Astrocyte (in vitro differentiated cells and primary cell): ENCODE measurements at regions not wholly inside any gene's neighbourhood (a gene's known extent, or its start where the extent isn't known, plus 50 kb on each side); places are given as distances from the start of the nearest gene placed in this dataset.

Experiments
- DNase-seq: peaks from one replicate; pipeline ENCODE4 v3.0.0-alpha.2; 2010; ENCODE audit warnings: low read depth
- FAIRE-seq: peaks from 2 replicates; lab custom pipeline; 2011; peaks lifted over from hg19 to GRCh38; lab: Jason Lieb, UNC
- H2AFZ ChIP-seq: 2 replicates; pipeline ENCODE4 v1.6.0; 2012; ENCODE audit warnings: low read depth, low read length, inconsistent platforms
- H3K27ac ChIP-seq: 2 replicates; pipeline ENCODE4 v1.5.1; 2011; ENCODE audit warnings: low read depth, low read length, inconsistent platforms
- H3K27me3 ChIP-seq: 2 replicates; pipeline ENCODE4 v1.6.0; 2011; ENCODE audit warnings: low read length, inconsistent platforms; ENCODE audit not compliant: insufficient read depth
- H3K36me3 ChIP-seq: 2 replicates; pipeline ENCODE4 v1.5.1; 2011; ENCODE audit warnings: low read length, inconsistent platforms; ENCODE audit not compliant: insufficient read depth
- H3K4me1 ChIP-seq: 2 replicates; pipeline ENCODE4 v1.5.1; 2011; ENCODE audit warnings: low read length, inconsistent platforms; ENCODE audit not compliant: insufficient read depth
- H3K4me2 ChIP-seq: 2 replicates; pipeline ENCODE4 v1.6.0; 2012; ENCODE audit warnings: low read length, inconsistent platforms
- H3K4me3 ChIP-seq: 2 replicates; pipeline ENCODE4 v1.5.1; 2011; ENCODE audit warnings: low read depth, mild to moderate bottlenecking, low read length, inconsistent platforms; ENCODE audit not compliant: insufficient read depth
- H3K79me2 ChIP-seq: 2 replicates; pipeline ENCODE4 v1.6.0; 2012; ENCODE audit warnings: mild to moderate bottlenecking, low read length, inconsistent platforms; ENCODE audit not compliant: insufficient read depth
- H3K9ac ChIP-seq: 2 replicates; pipeline ENCODE4 v1.6.0; 2012; ENCODE audit warnings: mild to moderate bottlenecking, low read length, inconsistent platforms
- H3K9me3 ChIP-seq: 2 replicates; pipeline ENCODE4 v1.5.1; 2012; ENCODE audit warnings: low read depth, mild to moderate bottlenecking, low read length, inconsistent platforms; ENCODE audit not compliant: insufficient read depth
- H4K20me1 ChIP-seq: 2 replicates; pipeline ENCODE4 v1.6.0; 2012; ENCODE audit warnings: low read length, inconsistent platforms; ENCODE audit not compliant: insufficient read depth
- H3K27ac Mint-ChIP-seq: one replicate; pipeline ENCODE4 v1.8.0; 2021; ENCODE audit warnings: mild to moderate bottlenecking, mixed read lengths; ENCODE audit not compliant: unreplicated experiment
- H3K27me3 Mint-ChIP-seq: one replicate; pipeline ENCODE4 v1.8.0; 2021; ENCODE audit warnings: low read depth, mixed read lengths; ENCODE audit not compliant: unreplicated experiment
- H3K36me3 Mint-ChIP-seq: one replicate; pipeline ENCODE4 v1.8.0; 2021; ENCODE audit warnings: low read depth, mixed read lengths; ENCODE audit not compliant: unreplicated experiment
- H3K4me1 Mint-ChIP-seq: one replicate; pipeline ENCODE4 v1.8.0; 2021; ENCODE audit warnings: low read depth, mixed read lengths; ENCODE audit not compliant: unreplicated experiment
- H3K4me3 Mint-ChIP-seq: one replicate; pipeline ENCODE4 v1.8.0; 2021; ENCODE audit warnings: mild to moderate bottlenecking, moderate library complexity, mixed read lengths; ENCODE audit not compliant: unreplicated experiment
- H3K9me3 Mint-ChIP-seq: one replicate; pipeline ENCODE4 v1.8.0; 2021; ENCODE audit warnings: mild to moderate bottlenecking, mixed read lengths; ENCODE audit not compliant: unreplicated experiment
- EZH2 ChIP-seq: IDR thresholded peaks from 2 replicates; pipeline ENCODE4 v1.6.1; 2012; ENCODE audit warnings: mild to moderate bottlenecking, low read length, inconsistent platforms; ENCODE audit not compliant: insufficient read depth
- TF ChIP-seq, protein P1 (sequence below): IDR thresholded peaks from 2 replicates; pipeline ENCODE4 v1.5.1; 2011; ENCODE audit warnings: low read depth, mild to moderate bottlenecking, inconsistent platforms, low read length, moderate library complexity; ENCODE audit not compliant: insufficient read depth

DNA sequence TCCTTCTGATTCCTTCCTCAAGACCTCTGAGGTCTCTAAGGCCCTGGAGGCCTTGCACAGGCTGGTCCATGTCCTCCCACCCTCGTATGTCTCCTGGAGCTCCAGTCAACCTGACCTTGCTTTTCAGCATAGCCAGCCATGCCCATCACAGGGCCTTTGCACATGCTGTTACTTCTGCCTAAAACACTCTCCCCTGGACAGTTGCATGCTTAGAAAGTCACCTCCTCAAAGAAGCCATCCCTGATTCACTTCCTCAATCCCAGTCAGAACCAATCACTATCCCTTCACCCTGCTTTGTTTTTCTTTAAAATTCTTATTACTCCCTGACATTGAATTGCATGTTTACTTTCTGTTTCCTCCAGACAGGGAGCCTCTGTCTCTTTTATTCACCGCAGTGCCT, 322.1 kb upstream of the CCL2 start:
- Mint-ChIP-seq H3K27me3 (peaks cover 26% of the 10 kb centered on the region), H3K4me1 (peaks cover 7% of the 10 kb centered on the region), H3K27ac (no peak overlapping the region), H3K4me3 (no peak overlapping the region), H3K9me3 (peaks cover 2% of the 10 kb centered on the region), H3K36me3 (no peaks in the 10 kb centered on the region)
- no peaks in the 10 kb centered on the region for H3K79me2 ChIP-seq
- H3K4me1 ChIP-seq, result no peaks in the 10 kb centered on the region
- no peak overlapping the region for H3K27ac ChIP-seq
- H3K4me3 ChIP-seq, result no peak overlapping the region
- no peaks in the 10 kb centered on the region for H3K9me3 ChIP-seq
- DNase-seq (no peak), FAIRE-seq (no peak)
- no peaks in the 10 kb centered on the region for H3K36me3 ChIP-seq
- no peaks in the 10 kb centered on the region for H3K27me3 ChIP-seq
- H2AFZ ChIP-seq, result no peak overlapping the region
- no peak overlapping the region for H3K9ac ChIP-seq
- H3K4me2 ChIP-seq, result no peak overlapping the region
- H4K20me1 ChIP-seq, result no peaks in the 10 kb centered on the region
- TF ChIP-seq EZH2, result no peak
- TF ChIP-seq, protein P1, sequence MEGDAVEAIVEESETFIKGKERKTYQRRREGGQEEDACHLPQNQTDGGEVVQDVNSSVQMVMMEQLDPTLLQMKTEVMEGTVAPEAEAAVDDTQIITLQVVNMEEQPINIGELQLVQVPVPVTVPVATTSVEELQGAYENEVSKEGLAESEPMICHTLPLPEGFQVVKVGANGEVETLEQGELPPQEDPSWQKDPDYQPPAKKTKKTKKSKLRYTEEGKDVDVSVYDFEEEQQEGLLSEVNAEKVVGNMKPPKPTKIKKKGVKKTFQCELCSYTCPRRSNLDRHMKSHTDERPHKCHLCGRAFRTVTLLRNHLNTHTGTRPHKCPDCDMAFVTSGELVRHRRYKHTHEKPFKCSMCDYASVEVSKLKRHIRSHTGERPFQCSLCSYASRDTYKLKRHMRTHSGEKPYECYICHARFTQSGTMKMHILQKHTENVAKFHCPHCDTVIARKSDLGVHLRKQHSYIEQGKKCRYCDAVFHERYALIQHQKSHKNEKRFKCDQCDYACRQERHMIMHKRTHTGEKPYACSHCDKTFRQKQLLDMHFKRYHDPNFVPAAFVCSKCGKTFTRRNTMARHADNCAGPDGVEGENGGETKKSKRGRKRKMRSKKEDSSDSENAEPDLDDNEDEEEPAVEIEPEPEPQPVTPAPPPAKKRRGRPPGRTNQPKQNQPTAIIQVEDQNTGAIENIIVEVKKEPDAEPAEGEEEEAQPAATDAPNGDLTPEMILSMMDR, result no peak

DNA sequence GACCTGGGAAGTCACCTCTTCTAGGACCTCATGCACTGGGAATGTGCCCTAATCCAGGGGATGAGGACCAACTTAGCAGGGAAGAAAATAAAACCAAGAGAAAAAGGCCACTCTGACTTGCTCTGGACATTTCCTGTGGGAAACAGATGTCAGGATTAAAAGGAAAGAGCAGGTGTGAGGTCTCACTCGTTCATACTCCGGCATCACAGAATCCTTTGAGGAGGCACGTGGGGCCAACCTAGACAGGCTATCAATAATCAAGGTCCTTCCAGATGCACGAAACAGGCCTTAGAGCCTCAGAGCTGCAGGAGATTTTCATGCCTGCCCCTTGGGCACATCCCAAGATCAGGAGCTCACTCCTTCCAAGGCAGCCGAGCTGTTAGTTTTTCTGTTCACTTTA, 321.5 kb upstream of the CCL2 start:
- no peak overlapping the region for H2AFZ ChIP-seq
- H3K4me3 ChIP-seq, result no peak overlapping the region
- no peaks in the 10 kb centered on the region for H3K79me2 ChIP-seq
- peaks cover 7% of the 10 kb centered on the region for H3K4me1 Mint-ChIP-seq
- no peak overlapping the region for H3K4me2 ChIP-seq
- H3K4me1 ChIP-seq, result no peaks in the 10 kb centered on the region
- H4K20me1 ChIP-seq, result no peaks in the 10 kb centered on the region
- H3K36me3 Mint-ChIP-seq, result no peaks in the 10 kb centered on the region
- H3K27ac Mint-ChIP-seq, result no peak overlapping the region
- H3K4me3 Mint-ChIP-seq, result no peak overlapping the region
- no peaks in the 10 kb centered on the region for H3K9me3 ChIP-seq
- H3K9ac ChIP-seq, result no peak overlapping the region
- TF ChIP-seq EZH2, result no peak
- TF ChIP-seq, protein P1, result no peak
- no peaks in the 10 kb centered on the region for H3K36me3 ChIP-seq
- FAIRE-seq (no peak), DNase-seq (no peak)
- H3K9me3 Mint-ChIP-seq, result peaks cover 2% of the 10 kb centered on the region
- H3K27me3 ChIP-seq, result no peaks in the 10 kb centered on the region
- H3K27me3 Mint-ChIP-seq, result peaks cover 29% of the 10 kb centered on the region
- no peak overlapping the region for H3K27ac ChIP-seq

DNA sequence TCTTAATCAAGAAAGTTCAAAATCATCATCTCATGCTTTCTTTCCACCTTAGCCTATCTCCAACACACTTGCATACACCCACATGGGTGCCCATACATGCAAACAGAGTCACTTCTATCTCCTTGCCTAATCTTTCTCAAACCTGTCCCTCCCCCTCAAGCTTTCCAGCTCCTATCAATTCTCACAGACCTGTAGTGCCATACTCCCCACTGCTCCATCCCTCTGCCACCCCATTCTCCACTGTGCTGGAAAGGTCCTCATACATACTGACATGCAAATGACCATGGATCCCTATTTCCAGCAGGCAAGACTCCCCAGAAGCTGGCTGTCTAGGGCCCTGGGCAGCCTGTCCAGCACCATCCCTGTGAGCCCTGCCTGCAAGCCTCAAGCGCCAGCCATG, 320.4 kb upstream of the CCL2 start:
- TF ChIP-seq EZH2, result no peak
- TF ChIP-seq, protein P1, result no peak
- no peaks in the 10 kb centered on the region for H3K79me2 ChIP-seq
- H4K20me1 ChIP-seq, result no peaks in the 10 kb centered on the region
- H3K9me3 ChIP-seq, result no peaks in the 10 kb centered on the region
- no peaks in the 10 kb centered on the region for H3K4me1 ChIP-seq
- no peaks in the 10 kb centered on the region for H3K27me3 ChIP-seq
- no peak overlapping the region for H3K4me2 ChIP-seq
- Mint-ChIP-seq H3K4me3 (no peak overlapping the region), H3K36me3 (no peaks in the 10 kb centered on the region), H3K9me3 (peaks cover 2% of the 10 kb centered on the region), H3K27me3 (peaks cover 31% of the 10 kb centered on the region), H3K27ac (no peak overlapping the region), H3K4me1 (peaks cover 2% of the 10 kb centered on the region)
- FAIRE-seq (no peak), DNase-seq (no peak)
- no peak overlapping the region for H3K9ac ChIP-seq
- no peak overlapping the region for H3K4me3 ChIP-seq
- H2AFZ ChIP-seq, result no peak overlapping the region
- no peak overlapping the region for H3K27ac ChIP-seq
- H3K36me3 ChIP-seq, result no peaks in the 10 kb centered on the region
